Duodenal mucosa (tissue), 2 donors: ENCODE measurements at regions not wholly inside any gene's neighbourhood (a gene's known extent, or its start where the extent isn't known, plus 50 kb on each side); places are given as distances from the start of the nearest gene placed in this dataset.

Experiments used
- H3K27ac ChIP-seq: one replicate; pipeline ENCODE4 v1.7.0; 2013; ENCODE audit warnings: low read depth, low read length
- H3K27me3 ChIP-seq, 2 donors: one replicate each; pipeline ENCODE4 v1.7.0; 2013; ENCODE audit warnings: low read length in 2 of 2, control low read depth in 1 of 2; ENCODE audit not compliant: insufficient read depth in 2 of 2, control insufficient read depth in 1 of 2
- H3K36me3 ChIP-seq, 2 donors: one replicate each; pipeline ENCODE4 v1.7.0; 2013; ENCODE audit warnings: low read length in 2 of 2, control low read depth in 1 of 2; ENCODE audit not compliant: insufficient read depth in 2 of 2, control insufficient read depth in 1 of 2
- H3K4me1 ChIP-seq, 2 donors: one replicate each; pipeline ENCODE4 v1.7.0; 2013; ENCODE audit warnings: low read length in 2 of 2, control low read depth in 1 of 2; ENCODE audit not compliant: insufficient read depth in 2 of 2, control insufficient read depth in 1 of 2
- H3K4me3 ChIP-seq, 2 donors: one replicate each; pipeline ENCODE4 v1.7.0; 2013; ENCODE audit warnings: low read length in 2 of 2, low read depth in 1 of 2
- H3K9ac ChIP-seq, 2 donors: one replicate each; pipeline ENCODE4 v1.7.0; 2013; ENCODE audit warnings: low read length in 2 of 2, low read depth in 1 of 2
- H3K9me3 ChIP-seq, 2 donors: one replicate each; pipeline ENCODE4 v1.7.0; 2013; ENCODE audit warnings: low read length in 2 of 2, control low read depth in 1 of 2; ENCODE audit not compliant: control insufficient read depth in 1 of 2

GRCh38 chr2:225794652-225795400, 395.3 kb downstream of the NYAP2 start:
- H3K4me3 ChIP-seq: no peak overlapping the region
- H3K36me3 ChIP-seq: no peaks in the 10 kb centered on the region
- H3K9ac ChIP-seq: no peak overlapping the region
- no peaks in the 10 kb centered on the region for H3K9me3 ChIP-seq
- no peak overlapping the region for H3K27ac ChIP-seq
- no peaks in the 10 kb centered on the region for H3K4me1 ChIP-seq
- no peaks in the 10 kb centered on the region for H3K27me3 ChIP-seq

- Histone ChIP-seq H3K9me3 (no peaks in the 10 kb centered on the region), H3K4me1 (no peaks in the 10 kb centered on the region), H3K9ac (no peak overlapping the region), H3K27ac (no peak overlapping the region), H3K36me3 (no peaks in the 10 kb centered on the region), H3K4me3 (no peak overlapping the region), H3K27me3 (no peaks in the 10 kb centered on the region)
These were observed 394.4 kb downstream of the NYAP2 start for GRCh38 chr2:225793736-225794550.

GRCh38 chr2:225788571-225789094, 389.1 kb downstream of the NYAP2 start:
- Histone ChIP-seq H3K4me1 (no peaks in the 10 kb centered on the region), H3K36me3 (no peaks in the 10 kb centered on the region), H3K9ac (no peak overlapping the region), H3K9me3 (no peaks in the 10 kb centered on the region), H3K27ac (no peak overlapping the region), H3K4me3 (no peak overlapping the region), H3K27me3 (no peaks in the 10 kb centered on the region)

GRCh38 chr2:225787497-225787896, 388.0 kb downstream of the NYAP2 start:
- Histone ChIP-seq H3K4me3 (no peak overlapping the region), H3K27ac (no peak overlapping the region), H3K27me3 (no peaks in the 10 kb centered on the region)

GRCh38 chr2:225781991-225782390, 382.5 kb downstream of the NYAP2 start:
- H3K27me3 ChIP-seq: no peaks in the 10 kb centered on the region
- H3K4me3 ChIP-seq: no peak overlapping the region
- no peak overlapping the region for H3K27ac ChIP-seq
- H3K9ac ChIP-seq: no peak overlapping the region
- no peaks in the 10 kb centered on the region for H3K9me3 ChIP-seq
- H3K4me1 ChIP-seq: no peaks in the 10 kb centered on the region
- H3K36me3 ChIP-seq: no peaks in the 10 kb centered on the region

More at GRCh38 chr2:225787497-225787896, 388.0 kb downstream of the NYAP2 start:
- no peaks in the 10 kb centered on the region for H3K9me3 ChIP-seq
- H3K4me1 ChIP-seq: no peaks in the 10 kb centered on the region
- no peaks in the 10 kb centered on the region for H3K36me3 ChIP-seq
- no peak overlapping the region for H3K9ac ChIP-seq

- Histone ChIP-seq H3K36me3 (no peaks in the 10 kb centered on the region), H3K4me3 (no peak overlapping the region), H3K27ac (no peak overlapping the region), H3K4me1 (no peaks in the 10 kb centered on the region), H3K27me3 (no peaks in the 10 kb centered on the region), H3K9me3 (no peaks in the 10 kb centered on the region), H3K9ac (no peak overlapping the region)
These were observed 381.6 kb downstream of the NYAP2 start for GRCh38 chr2:225781145-225781544.

GRCh38 chr2:225779829-225780228, 380.3 kb downstream of the NYAP2 start:
- H3K27ac ChIP-seq: no peak overlapping the region
- no peak overlapping the region for H3K4me3 ChIP-seq
- H3K36me3 ChIP-seq: no peaks in the 10 kb centered on the region
- no peaks in the 10 kb centered on the region for H3K9me3 ChIP-seq
- no peak overlapping the region for H3K9ac ChIP-seq
- no peaks in the 10 kb centered on the region for H3K27me3 ChIP-seq
- no peaks in the 10 kb centered on the region for H3K4me1 ChIP-seq

GRCh38 chr2:225773148-225773547, 373.6 kb downstream of the NYAP2 start:
- no peaks in the 10 kb centered on the region for H3K27me3 ChIP-seq
- H3K4me3 ChIP-seq: no peak overlapping the region
- no peaks in the 10 kb centered on the region for H3K9me3 ChIP-seq
- H3K36me3 ChIP-seq: no peaks in the 10 kb centered on the region
- no peaks in the 10 kb centered on the region for H3K4me1 ChIP-seq
- H3K9ac ChIP-seq: no peak overlapping the region
- no peak overlapping the region for H3K27ac ChIP-seq

GRCh38 chr2:225771701-225772100, 372.2 kb downstream of the NYAP2 start:
- H3K4me1 ChIP-seq: no peaks in the 10 kb centered on the region
- no peaks in the 10 kb centered on the region for H3K36me3 ChIP-seq
- H3K9ac ChIP-seq: no peak overlapping the region
- no peaks in the 10 kb centered on the region for H3K27me3 ChIP-seq
- H3K9me3 ChIP-seq: no peaks in the 10 kb centered on the region
- H3K4me3 ChIP-seq: no peak overlapping the region
- H3K27ac ChIP-seq: no peak overlapping the region

- Histone ChIP-seq H3K4me1 (no peaks in the 10 kb centered on the region), H3K27me3 (no peaks in the 10 kb centered on the region), H3K4me3 (no peak overlapping the region), H3K9me3 (no peaks in the 10 kb centered on the region), H3K27ac (no peak overlapping the region), H3K9ac (no peak overlapping the region), H3K36me3 (no peaks in the 10 kb centered on the region)
These were observed 369.2 kb downstream of the NYAP2 start for GRCh38 chr2:225768741-225769140.
